PC-3 (cell line): ENCODE measurements at regions not wholly inside any gene's neighbourhood (a gene's known extent, or its start where the extent isn't known, plus 50 kb on each side); places are given as distances from the start of the nearest gene placed in this dataset.
A peak's percentile ranks its signal among the peaks of the same experiment; 100 is the strongest.

ENCODE experiments used
- ATAC-seq: fragments of 200-7000 bp; cut with Tn5 transposase; 2 replicates; pipeline ENCODE4 v1.9.1; 2020; ENCODE audit warnings: mild to moderate bottlenecking, moderate library complexity
- BruUV-seq: library from RNA; stranded (reverse); fragments of 400-500 nt; replicated peaks from 2 replicates; lab custom pipeline; 2021; lab: Mats Ljungman, UMichigan
- CTCF ChIA-PET: fragments of 300-600 bp; sonication (Branson Sonifier 250); formaldehyde crosslinking; loops from one replicate; lab custom pipeline; 2022; ENCODE audit warnings: antibody characterized with exemption; lab: Charles Lee
- POLR2A ChIA-PET: fragments of 300-600 bp; sonication (Branson Sonifier 250); formaldehyde crosslinking; loops from one replicate; lab custom pipeline; 2022; ENCODE audit warnings: antibody characterized with exemption; ENCODE audit not compliant: unreplicated experiment; lab: Charles Lee
- DNase-seq: peaks from one replicate; pipeline ENCODE4 v3.0.0-alpha.2; 2015
- H2AFZ ChIP-seq: fragments of 300-600 bp; sonication (generic); 2 replicates; pipeline ENCODE4 v1.6.0; 2016; ENCODE audit warnings: antibody characterized with exemption, low read length
- H3F3A ChIP-seq: fragments of 300-600 bp; sonication (generic); one replicate; pipeline ENCODE4 v1.6.0; 2017; ENCODE audit warnings: antibody characterized with exemption, low read length, control low read depth, mild to moderate bottlenecking; ENCODE audit not compliant: unreplicated experiment
- H3K27ac ChIP-seq: fragments of 300-600 bp; sonication (generic); 2 replicates; pipeline ENCODE4 v1.5.1; 2016; ENCODE audit warnings: mild to moderate bottlenecking, low read length
- H3K27me3 ChIP-seq: fragments of 300-600 bp; sonication (generic); 2 replicates; pipeline ENCODE4 v1.6.1; 2016; ENCODE audit warnings: low read length, mixed read lengths
- H3K36me3 ChIP-seq: fragments of 300-600 bp; sonication (generic); 2 replicates; pipeline ENCODE4 v1.6.1; 2016; ENCODE audit warnings: low read depth, mixed run types, low read length, mixed read lengths
- H3K4me1 ChIP-seq: fragments of 300-600 bp; sonication (generic); 2 replicates; pipeline ENCODE4 v1.5.1; 2016; ENCODE audit warnings: low read length; ENCODE audit not compliant: insufficient read depth
- H3K4me2 ChIP-seq: fragments of 300-600 bp; sonication (generic); 2 replicates; pipeline ENCODE4 v1.6.0; 2016; ENCODE audit warnings: low read length
- H3K4me3 ChIP-seq: fragments of 300-600 bp; sonication (generic); 2 replicates; pipeline ENCODE4 v1.5.1; 2016; ENCODE audit warnings: mild to moderate bottlenecking, low read length, mixed read lengths
- H3K79me2 ChIP-seq: fragments of 300-600 bp; sonication (generic); 2 replicates; pipeline ENCODE4 v1.6.1; 2017; ENCODE audit warnings: low read length, mixed read lengths
- H3K9ac ChIP-seq: fragments of 300-600 bp; sonication (generic); 2 replicates; pipeline ENCODE4 v1.6.0; 2016; ENCODE audit warnings: mild to moderate bottlenecking, low read length
- H3K9me2 ChIP-seq: fragments of 300-600 bp; sonication (generic); replicated peaks from 2 replicates; pipeline ENCODE4 v1.6.1; 2016; ENCODE audit warnings: mixed run types, low read length, mixed read lengths
- H3K9me3 ChIP-seq: fragments of 300-600 bp; sonication (generic); 2 replicates; pipeline ENCODE4 v1.6.1; 2016; ENCODE audit warnings: low read length, mixed read lengths
- H4K20me1 ChIP-seq: fragments of 300-600 bp; sonication (generic); 2 replicates; pipeline ENCODE4 v1.6.1; 2016; ENCODE audit warnings: low read length, mixed read lengths
- EZH2 ChIP-seq: fragments of 300-600 bp; sonication (generic); IDR thresholded peaks from one replicate; pipeline ENCODE4 v1.6.1; 2017; ENCODE audit warnings: antibody characterized with exemption, mild to moderate bottlenecking, low read length; ENCODE audit not compliant: unreplicated experiment
- EZH2phosphoT487 ChIP-seq: fragments of 300-600 bp; sonication (generic); IDR thresholded peaks from 2 replicates; pipeline ENCODE4 v1.6.1; 2018; ENCODE audit warnings: mild to moderate bottlenecking, antibody characterized with exemption, low read length, borderline replicate concordance
- intact Hi-C: fragments of 100-400 bp; cut with micrococcal nuclease; formaldehyde crosslinking; loops from 2 replicates; pipeline ENCODE4 v1.9.0; 2023
- TF ChIP-seq, protein P1 (sequence below): fragments of 300-600 bp; sonication (generic); conservative IDR thresholded peaks from 2 replicates; pipeline ENCODE4 v1.5.1; 2017; ENCODE audit warnings: antibody characterized with exemption, low read depth, mild to moderate bottlenecking, low read length

DNA sequence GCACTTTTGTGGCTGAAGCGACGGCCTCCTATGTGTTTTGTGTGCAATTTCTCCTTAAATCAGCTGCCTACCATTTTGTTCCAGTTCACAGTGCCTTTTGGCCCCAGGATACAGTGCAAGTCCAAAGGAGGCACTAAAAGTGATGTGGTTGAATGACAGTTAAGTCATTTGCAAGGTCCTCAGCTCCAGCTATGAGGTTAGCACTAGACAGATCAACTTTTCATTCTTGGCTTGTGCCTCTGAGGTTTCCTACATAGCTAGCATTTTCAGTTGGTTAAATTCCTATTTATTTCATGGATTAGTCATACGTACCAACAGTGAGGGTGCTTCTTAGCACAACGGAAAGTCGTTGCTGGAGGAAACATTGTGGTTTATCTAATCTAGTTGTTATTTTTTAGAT is 59.3 kb upstream of the NTPCR start:
- Histone ChIP-seq H2AFZ (no peak overlapping the region), H3K27ac (no peak overlapping the region), H3K4me3 (no peak overlapping the region), H3K36me3 (no peaks in the 10 kb centered on the region), H3K9ac (no peak overlapping the region), H4K20me1 (no peaks in the 10 kb centered on the region), H3K79me2 (no peaks in the 10 kb centered on the region), H3K9me2 (no peaks in the 10 kb centered on the region), H3F3A (no peaks in the 10 kb centered on the region), H3K4me1 (no peaks in the 10 kb centered on the region), H3K4me2 (no peak overlapping the region), H3K9me3 (no peaks in the 10 kb centered on the region), H3K27me3 (no peaks in the 10 kb centered on the region)
- no peak; the same call in 1 of the 2 replicates for ATAC-seq
- TF ChIP-seq, protein P1, sequence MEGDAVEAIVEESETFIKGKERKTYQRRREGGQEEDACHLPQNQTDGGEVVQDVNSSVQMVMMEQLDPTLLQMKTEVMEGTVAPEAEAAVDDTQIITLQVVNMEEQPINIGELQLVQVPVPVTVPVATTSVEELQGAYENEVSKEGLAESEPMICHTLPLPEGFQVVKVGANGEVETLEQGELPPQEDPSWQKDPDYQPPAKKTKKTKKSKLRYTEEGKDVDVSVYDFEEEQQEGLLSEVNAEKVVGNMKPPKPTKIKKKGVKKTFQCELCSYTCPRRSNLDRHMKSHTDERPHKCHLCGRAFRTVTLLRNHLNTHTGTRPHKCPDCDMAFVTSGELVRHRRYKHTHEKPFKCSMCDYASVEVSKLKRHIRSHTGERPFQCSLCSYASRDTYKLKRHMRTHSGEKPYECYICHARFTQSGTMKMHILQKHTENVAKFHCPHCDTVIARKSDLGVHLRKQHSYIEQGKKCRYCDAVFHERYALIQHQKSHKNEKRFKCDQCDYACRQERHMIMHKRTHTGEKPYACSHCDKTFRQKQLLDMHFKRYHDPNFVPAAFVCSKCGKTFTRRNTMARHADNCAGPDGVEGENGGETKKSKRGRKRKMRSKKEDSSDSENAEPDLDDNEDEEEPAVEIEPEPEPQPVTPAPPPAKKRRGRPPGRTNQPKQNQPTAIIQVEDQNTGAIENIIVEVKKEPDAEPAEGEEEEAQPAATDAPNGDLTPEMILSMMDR: no peak
- no peak for TF ChIP-seq EZH2phosphoT487
- no peak for TF ChIP-seq EZH2
- ChIA-PET POLR2A (no interaction called here), CTCF (no interaction called here)
- intact Hi-C loops: no loop called here
- peak; percentile 9 for DNase-seq
- BruUV-seq: no TSS peak

DNA sequence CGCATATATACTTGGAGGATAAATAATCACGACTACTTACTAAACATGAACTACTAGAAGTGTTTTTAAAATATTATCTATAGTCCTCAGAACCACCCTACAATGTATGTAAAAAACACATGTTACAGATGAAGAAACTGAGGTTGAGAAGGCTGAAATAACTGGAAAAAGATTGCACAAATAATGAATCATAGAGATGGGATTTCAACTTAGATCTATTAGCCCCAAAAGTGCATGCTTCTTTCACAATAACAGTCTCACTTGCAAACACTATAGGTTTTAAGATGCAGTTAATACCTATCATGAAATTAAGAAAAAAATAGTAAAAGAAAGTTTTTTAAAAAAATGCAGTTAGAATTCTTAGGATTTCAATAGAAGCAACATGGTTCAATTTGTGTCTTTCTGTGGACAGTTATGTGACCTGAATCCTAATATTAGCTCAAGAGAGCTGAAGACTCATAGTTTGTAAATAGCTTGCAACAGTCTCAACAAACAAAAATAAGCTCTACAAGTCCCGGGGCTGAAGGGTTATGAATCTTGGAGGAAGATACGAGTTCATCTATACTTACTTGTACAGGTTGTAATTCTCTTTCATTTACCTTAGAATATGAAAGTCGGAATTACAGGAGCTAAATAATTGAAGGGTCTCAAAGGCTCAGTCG is 58.6 kb upstream of the NTPCR start:
- no peaks in the 10 kb centered on the region for H3K4me1 ChIP-seq
- no TSS peak for BruUV-seq
- H3K9ac ChIP-seq: no peak overlapping the region
- CTCF ChIA-PET: no interaction called here
- H3K9me3 ChIP-seq: no peaks in the 10 kb centered on the region
- no peaks in the 10 kb centered on the region for H3F3A ChIP-seq
- POLR2A ChIA-PET: interaction anchor here (0.6 kb wide), 1 partner anchor 336 kb away, joined by 8 read pairs; no protein-coding TSS in a partner anchor
- no peaks in the 10 kb centered on the region for H3K36me3 ChIP-seq
- TF ChIP-seq EZH2phosphoT487: no peak
- no peaks in the 10 kb centered on the region for H3K27me3 ChIP-seq
- no peaks in the 10 kb centered on the region for H3K79me2 ChIP-seq
- ATAC-seq: no peak
- H3K27ac ChIP-seq: no peak overlapping the region
- H2AFZ ChIP-seq: no peak overlapping the region
- H3K4me3 ChIP-seq: no peak overlapping the region
- no peaks in the 10 kb centered on the region for H4K20me1 ChIP-seq
- DNase-seq: no peak
- intact Hi-C loops: no loop called here
- H3K9me2 ChIP-seq: no peaks in the 10 kb centered on the region
- H3K4me2 ChIP-seq: no peak overlapping the region

DNA sequence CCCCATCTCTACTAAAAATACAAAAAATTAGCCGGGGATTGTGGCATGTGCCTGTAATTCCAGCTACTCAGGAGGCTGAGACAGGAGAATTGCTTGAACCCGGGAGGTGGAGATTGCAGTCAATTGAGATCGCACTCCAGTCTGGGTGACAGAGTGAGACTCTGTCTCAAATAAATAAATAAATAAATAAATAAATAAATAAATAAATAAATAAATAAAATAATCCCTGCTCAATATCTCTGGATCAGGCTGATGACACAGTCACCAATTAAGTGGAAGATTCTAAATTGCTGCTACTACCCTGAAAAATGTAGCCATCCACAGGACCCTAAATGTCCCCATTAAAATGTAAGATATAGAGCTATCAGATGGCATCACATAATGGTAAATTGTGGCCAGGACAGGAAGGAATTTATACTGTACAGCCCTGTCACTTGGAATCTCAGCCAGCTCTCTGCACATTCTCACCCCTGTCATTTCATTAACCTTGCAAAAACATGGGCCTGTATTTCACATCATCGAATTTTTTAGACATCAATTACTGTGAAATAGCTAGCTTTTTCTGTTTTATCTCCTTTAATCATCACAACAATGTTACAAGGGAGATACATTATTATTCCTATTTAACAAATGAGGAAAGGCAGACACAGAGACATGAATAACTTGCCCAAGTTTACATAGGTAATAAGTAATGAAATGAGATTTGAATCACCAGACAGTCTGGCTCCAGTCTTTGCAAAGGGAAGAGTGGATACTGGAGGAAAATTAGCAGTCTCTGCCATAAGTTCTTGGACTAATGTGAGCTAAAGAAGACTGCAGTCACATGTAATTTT is 56.7 kb upstream of the NTPCR start:
- BruUV-seq: no TSS peak
- intact Hi-C loops: no loop called here
- Histone ChIP-seq H3K27me3 (no peaks in the 10 kb centered on the region), H3F3A (no peaks in the 10 kb centered on the region), H3K9ac (no peak overlapping the region), H2AFZ (no peak overlapping the region), H4K20me1 (no peaks in the 10 kb centered on the region), H3K36me3 (no peaks in the 10 kb centered on the region), H3K4me1 (no peaks in the 10 kb centered on the region), H3K9me2 (no peaks in the 10 kb centered on the region), H3K27ac (no peak overlapping the region), H3K4me3 (no peak overlapping the region), H3K4me2 (no peak overlapping the region), H3K79me2 (no peaks in the 10 kb centered on the region), H3K9me3 (no peaks in the 10 kb centered on the region)
- ChIA-PET CTCF (no interaction called here), POLR2A (no interaction called here)
- ATAC-seq (no peak), DNase-seq (no peak)
- TF ChIP-seq, protein P1: no peak
- TF ChIP-seq EZH2phosphoT487: no peak
- TF ChIP-seq EZH2: no peak
